SJCRH30 (cell line): ENCODE measurements at regions not wholly inside any gene's neighbourhood (a gene's known extent, or its start where the extent isn't known, plus 50 kb on each side); places are given as distances from the start of the nearest gene placed in this dataset.

Experiments used
- DNase-seq, 2 experiments: peaks; one replicate each; pipeline ENCODE4 v3.0.0-alpha.2; 2015 to 2020
- H3K27ac ChIP-seq: fragments of 250-450 bp; sonication (Bioruptor Pico); 2 replicates; pipeline ENCODE4 v1.5.1; 2020; ENCODE audit warnings: mild to moderate bottlenecking, moderate library complexity
- H3K27me3 ChIP-seq: fragments of 250-450 bp; sonication (Bioruptor Pico); 2 replicates; pipeline ENCODE4 v1.5.1; 2020; ENCODE audit warnings: mild to moderate bottlenecking, moderate library complexity
- H3K36me3 ChIP-seq: fragments of 250-450 bp; sonication (Bioruptor Pico); 2 replicates; pipeline ENCODE4 v1.5.1; 2020; ENCODE audit warnings: mild to moderate bottlenecking, moderate library complexity
- H3K4me1 ChIP-seq: fragments of 250-450 bp; sonication (Bioruptor Pico); 2 replicates; pipeline ENCODE4 v1.5.1; 2020; ENCODE audit warnings: mild to moderate bottlenecking, moderate library complexity
- H3K4me3 ChIP-seq: fragments of 250-450 bp; sonication (Bioruptor Pico); 2 replicates; pipeline ENCODE4 v1.5.1; 2020; ENCODE audit warnings: mild to moderate bottlenecking, moderate library complexity
- H3K9me3 ChIP-seq: fragments of 250-450 bp; sonication (Bioruptor Pico); replicated peaks from 2 replicates; pipeline ENCODE4 v1.5.1; 2020; ENCODE audit warnings: mild to moderate bottlenecking, moderate library complexity

GRCh38 chr3:157649511-157649910, 146.3 kb upstream of the VEPH1 start:
- no peaks in the 10 kb centered on the region for H3K36me3 ChIP-seq
- H3K9me3 ChIP-seq = no peaks in the 10 kb centered on the region
- no peak overlapping the region for H3K27ac ChIP-seq
- H3K27me3 ChIP-seq = no peaks in the 10 kb centered on the region
- DNase-seq = no peak
- H3K4me3 ChIP-seq = no peak overlapping the region
- H3K4me1 ChIP-seq = no peaks in the 10 kb centered on the region

- Histone ChIP-seq H3K9me3 (no peaks in the 10 kb centered on the region), H3K27ac (no peak overlapping the region), H3K4me3 (no peak overlapping the region), H3K4me1 (no peaks in the 10 kb centered on the region), H3K36me3 (no peaks in the 10 kb centered on the region), H3K27me3 (no peaks in the 10 kb centered on the region)
- no peak for DNase-seq
Measured at GRCh38 chr3:157647820-157648219, 144.6 kb upstream of the VEPH1 start.

- no peaks in the 10 kb centered on the region for H3K9me3 ChIP-seq
- no peaks in the 10 kb centered on the region for H3K27me3 ChIP-seq
- no peak overlapping the region for H3K4me3 ChIP-seq
- DNase-seq = no peak
- H3K27ac ChIP-seq = no peak overlapping the region
- H3K4me1 ChIP-seq = no peaks in the 10 kb centered on the region
- H3K36me3 ChIP-seq = no peaks in the 10 kb centered on the region
Measured at GRCh38 chr3:157639756-157640426, 136.7 kb upstream of the VEPH1 start.

- Histone ChIP-seq H3K36me3 (no peaks in the 10 kb centered on the region), H3K9me3 (no peaks in the 10 kb centered on the region), H3K27ac (no peak overlapping the region), H3K4me1 (no peaks in the 10 kb centered on the region), H3K27me3 (no peaks in the 10 kb centered on the region), H3K4me3 (no peak overlapping the region)
- no peak for DNase-seq
Measured at GRCh38 chr3:157637866-157638265, 134.7 kb upstream of the VEPH1 start.

DNA sequence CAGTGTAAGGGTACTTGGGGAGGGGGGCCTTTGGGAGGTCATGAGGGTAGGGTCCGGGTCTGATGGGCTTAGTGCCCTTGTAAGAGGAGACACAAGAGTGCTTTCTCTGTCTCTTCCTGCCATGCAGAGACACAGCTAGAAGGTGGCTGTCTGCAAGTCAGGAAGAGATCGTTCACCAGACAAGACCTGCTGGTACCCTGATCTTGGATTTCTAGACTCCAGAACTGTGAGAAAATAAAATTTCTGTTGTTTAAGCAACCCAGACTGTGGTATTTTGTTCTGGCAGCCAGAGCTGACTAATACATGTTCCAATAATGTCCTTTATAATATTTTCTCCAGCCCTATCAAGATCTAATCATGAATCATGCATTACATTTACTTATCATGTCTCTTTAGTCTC, 130.0 kb upstream of the VEPH1 start:
- no peak overlapping the region for H3K4me3 ChIP-seq
- no peaks in the 10 kb centered on the region; the same call in 1 of the 2 replicates for H3K27me3 ChIP-seq
- no peaks in the 10 kb centered on the region for H3K4me1 ChIP-seq
- H3K27ac ChIP-seq = no peak overlapping the region
- H3K36me3 ChIP-seq = no peaks in the 10 kb centered on the region
- no peaks in the 10 kb centered on the region for H3K9me3 ChIP-seq
- no peak for DNase-seq

DNA sequence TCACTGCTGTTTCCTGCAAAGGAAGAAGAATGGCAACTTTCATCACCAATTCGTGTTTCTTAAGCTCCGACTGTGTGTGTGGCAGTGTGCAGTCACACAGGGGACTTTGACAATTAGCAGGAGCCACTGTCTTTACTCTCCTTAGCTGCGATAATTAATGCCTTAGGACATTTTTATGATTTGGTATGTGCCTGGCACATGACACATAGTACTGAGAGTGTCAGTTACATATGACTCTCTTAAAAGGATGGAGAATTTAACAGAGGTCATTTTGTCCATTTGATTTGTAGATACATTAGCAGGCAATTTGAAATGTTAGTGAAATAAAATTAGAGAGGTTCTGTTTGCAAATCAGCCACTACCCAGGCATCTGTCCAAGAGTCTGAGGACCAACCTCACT, 128.9 kb upstream of the VEPH1 start:
- H3K4me3 ChIP-seq = no peak overlapping the region
- DNase-seq = no peak
- no peaks in the 10 kb centered on the region; the same call in 1 of the 2 replicates for H3K27me3 ChIP-seq
- H3K27ac ChIP-seq = no peak overlapping the region
- H3K4me1 ChIP-seq = no peaks in the 10 kb centered on the region
- H3K9me3 ChIP-seq = no peaks in the 10 kb centered on the region
- H3K36me3 ChIP-seq = no peaks in the 10 kb centered on the region

DNA sequence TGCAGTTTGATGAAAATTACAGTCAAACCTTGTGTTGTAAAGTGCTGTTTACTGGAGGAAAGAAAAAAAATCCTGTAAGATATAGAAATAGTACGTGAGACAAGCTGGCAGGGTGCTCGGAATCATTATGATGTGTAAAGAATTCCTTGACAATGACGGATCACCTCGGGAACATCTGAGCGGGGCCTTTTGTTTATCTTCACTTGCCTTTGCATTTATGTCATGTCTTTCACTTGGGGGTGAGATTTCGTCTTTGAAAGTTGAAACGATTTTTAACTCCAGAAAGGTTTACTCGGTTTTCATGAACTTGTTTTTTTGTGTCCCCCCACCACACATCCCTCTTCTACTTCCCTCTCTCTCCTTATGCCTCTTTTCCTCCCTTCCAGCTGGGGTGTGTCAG, 128.3 kb upstream of the VEPH1 start:
- no peaks in the 10 kb centered on the region for H3K9me3 ChIP-seq
- H3K4me3 ChIP-seq = no peak overlapping the region
- H3K27ac ChIP-seq = no peak overlapping the region
- no peaks in the 10 kb centered on the region; the same call in 1 of the 2 replicates for H3K27me3 ChIP-seq
- H3K36me3 ChIP-seq = no peaks in the 10 kb centered on the region
- no peaks in the 10 kb centered on the region for H3K4me1 ChIP-seq
- DNase-seq = no peak

- Histone ChIP-seq H3K4me3 (no peak overlapping the region), H3K27ac (no peak overlapping the region), H3K4me1 (no peaks in the 10 kb centered on the region), H3K36me3 (no peaks in the 10 kb centered on the region), H3K27me3 (no peaks in the 10 kb centered on the region; the same call in 1 of the 2 replicates), H3K9me3 (no peaks in the 10 kb centered on the region)
- DNase-seq = no peak
Measured at GRCh38 chr3:157626817-157627216, 123.6 kb upstream of the VEPH1 start.

DNA sequence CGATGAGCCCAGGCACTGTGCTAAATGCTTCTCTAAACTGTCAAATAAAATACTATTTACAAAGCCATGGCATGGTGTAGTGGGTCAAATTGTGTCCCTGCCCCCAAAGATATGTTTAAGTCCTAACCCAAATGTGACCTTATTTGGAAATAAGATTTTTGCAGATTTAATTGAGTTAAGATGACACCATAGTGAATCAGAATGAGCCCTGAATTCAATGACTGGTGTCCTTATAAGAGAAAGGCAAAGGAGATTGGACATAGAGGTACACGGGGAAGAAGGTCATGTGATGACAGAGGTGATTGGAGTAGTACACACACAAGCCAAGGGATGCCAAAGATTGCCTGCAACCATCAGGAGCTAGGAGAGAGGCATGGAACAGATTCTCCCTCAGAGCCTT, 121.6 kb upstream of the VEPH1 start:
- Histone ChIP-seq H3K27ac (no peak overlapping the region), H3K9me3 (no peaks in the 10 kb centered on the region), H3K36me3 (no peaks in the 10 kb centered on the region), H3K4me1 (no peaks in the 10 kb centered on the region), H3K4me3 (no peak overlapping the region), H3K27me3 (no peaks in the 10 kb centered on the region)
- DNase-seq = no peak

DNA sequence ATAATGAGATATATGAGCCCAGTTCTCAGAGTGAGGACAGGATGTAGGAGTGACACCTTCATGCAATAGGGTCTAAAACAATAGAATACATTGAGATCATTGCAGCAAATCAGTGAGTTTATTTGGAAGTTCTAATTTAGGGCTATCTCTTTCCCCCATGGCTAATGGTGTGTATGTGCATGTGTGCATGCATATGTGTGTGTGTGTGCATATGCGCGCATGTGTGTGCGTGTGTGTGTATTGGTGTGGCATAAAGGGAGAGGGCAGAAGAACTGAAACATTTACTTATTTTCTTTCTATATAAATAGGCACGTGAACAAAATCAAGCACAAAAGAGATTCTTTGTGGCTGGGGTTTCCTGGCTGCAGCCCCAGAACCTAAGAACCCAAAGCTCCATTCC, 115.7 kb upstream of the VEPH1 start:
- no peaks in the 10 kb centered on the region for H3K36me3 ChIP-seq

DNA sequence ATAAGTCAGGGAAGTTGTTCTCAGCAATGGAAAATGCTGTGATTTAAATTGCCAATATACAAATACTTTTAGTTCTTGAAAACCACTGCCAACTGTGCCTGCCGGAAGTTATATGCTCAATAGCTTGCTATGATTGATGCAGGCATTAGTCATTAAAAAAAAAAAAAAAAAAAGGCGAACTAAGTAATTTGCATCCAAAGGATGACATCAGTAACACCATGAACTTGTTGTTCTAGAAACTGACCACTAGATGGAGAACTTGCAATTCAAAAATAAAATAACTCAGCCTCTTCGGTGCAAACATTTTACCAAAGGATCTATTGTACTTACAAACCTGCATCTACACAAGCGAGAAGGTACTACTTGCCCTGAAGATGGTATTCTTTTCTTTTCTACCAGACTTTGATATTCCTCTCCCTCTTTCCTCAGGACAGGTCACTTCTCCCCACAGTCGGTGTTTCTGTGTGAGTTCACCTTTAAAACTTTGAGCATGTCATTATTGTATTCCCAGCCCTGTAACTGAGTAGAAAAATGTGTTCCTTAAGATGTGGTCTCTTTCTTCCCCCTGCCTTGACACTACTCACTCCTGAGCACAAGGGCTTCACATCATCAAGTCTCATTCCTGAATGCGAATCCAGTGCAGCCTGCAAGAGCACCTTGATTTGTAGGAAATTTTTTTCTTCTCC, 115.0 kb upstream of the VEPH1 start:
- Histone ChIP-seq H3K27me3 (no peaks in the 10 kb centered on the region), H3K36me3 (no peaks in the 10 kb centered on the region), H3K4me3 (no peak overlapping the region), H3K9me3 (no peaks in the 10 kb centered on the region), H3K4me1 (no peaks in the 10 kb centered on the region), H3K27ac (no peak overlapping the region)
- peak in 1 of 2 experiments; percentile 57 for DNase-seq

More for the DNA sequence above, 115.7 kb upstream of the VEPH1 start:
- Histone ChIP-seq H3K4me3 (no peak overlapping the region), H3K4me1 (no peaks in the 10 kb centered on the region), H3K9me3 (no peaks in the 10 kb centered on the region), H3K27ac (no peak overlapping the region), H3K27me3 (no peaks in the 10 kb centered on the region)
- no peak for DNase-seq

- H3K36me3 ChIP-seq = no peaks in the 10 kb centered on the region
- no peak overlapping the region for H3K4me3 ChIP-seq
Measured at GRCh38 chr3:157614896-157615295, 111.7 kb upstream of the VEPH1 start.

GRCh38 chr3:157611536-157612076, 108.4 kb upstream of the VEPH1 start:
- Histone ChIP-seq H3K9me3 (no peaks in the 10 kb centered on the region), H3K27ac (no peak overlapping the region), H3K4me3 (no peak overlapping the region), H3K27me3 (no peaks in the 10 kb centered on the region), H3K36me3 (no peaks in the 10 kb centered on the region), H3K4me1 (no peaks in the 10 kb centered on the region)
- DNase-seq = no peak

More at GRCh38 chr3:157614896-157615295, 111.7 kb upstream of the VEPH1 start:
- DNase-seq = no peak
- H3K27me3 ChIP-seq = no peaks in the 10 kb centered on the region
- H3K27ac ChIP-seq = no peak overlapping the region
- no peaks in the 10 kb centered on the region for H3K4me1 ChIP-seq
- H3K9me3 ChIP-seq = no peaks in the 10 kb centered on the region

DNA sequence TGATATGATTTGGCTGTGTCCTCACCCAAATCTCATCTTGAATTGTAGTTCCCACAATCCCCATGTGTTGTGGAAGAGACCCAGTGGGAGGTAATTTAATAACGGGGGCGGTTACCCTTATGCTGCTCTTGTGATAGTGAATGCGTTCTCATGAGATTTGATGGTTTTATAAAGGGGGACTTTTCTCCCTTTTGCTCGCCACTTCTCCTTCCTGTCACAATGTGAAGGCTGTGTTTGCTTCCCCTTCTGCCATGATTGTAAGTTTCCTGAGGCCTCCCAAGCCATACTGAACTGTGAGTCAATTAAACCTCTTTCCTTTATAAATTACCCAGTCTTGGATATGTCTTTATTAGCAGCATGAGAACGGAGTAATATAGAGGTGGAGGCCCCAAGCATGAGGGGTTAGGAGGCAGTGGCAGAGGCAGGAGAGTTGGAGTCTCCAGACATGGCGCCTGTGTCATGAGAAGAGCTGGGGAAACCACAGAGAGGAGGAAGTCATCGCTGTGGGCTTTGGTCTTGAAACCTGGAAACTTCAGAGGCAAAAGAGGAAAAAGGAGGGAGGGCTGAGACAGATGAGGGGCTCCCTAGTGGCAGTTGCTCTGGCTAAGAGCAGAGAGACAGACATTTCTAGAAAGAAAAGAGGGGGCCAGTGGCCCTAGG, 107.8 kb upstream of the VEPH1 start:
- Histone ChIP-seq H3K27me3 (no peaks in the 10 kb centered on the region), H3K4me1 (no peaks in the 10 kb centered on the region), H3K4me3 (no peak overlapping the region), H3K27ac (no peak overlapping the region), H3K9me3 (no peaks in the 10 kb centered on the region), H3K36me3 (no peaks in the 10 kb centered on the region)
- DNase-seq = no peak

GRCh38 chr3:157607826-157608405, 104.7 kb upstream of the VEPH1 start:
- Histone ChIP-seq H3K9me3 (no peaks in the 10 kb centered on the region), H3K4me3 (no peak overlapping the region), H3K27ac (no peak overlapping the region), H3K4me1 (no peaks in the 10 kb centered on the region), H3K27me3 (no peaks in the 10 kb centered on the region), H3K36me3 (no peaks in the 10 kb centered on the region)
- no peak for DNase-seq
